Hematopoietic multipotent progenitor cell treated with erythropoietin and hydrocortisone succinate and interleukin-3 and kit ligand, for 4 days (in vitro differentiated cells): ENCODE measurements at regions not wholly inside any gene's neighbourhood (a gene's known extent, or its start where the extent isn't known, plus 50 kb on each side); places are given as distances from the start of the nearest gene placed in this dataset.

Source experiments
- DNase-seq: peaks from one replicate; pipeline ENCODE4 v3.0.0-alpha.2; 2015

- DNase-seq: no peak
These were observed 102.5 kb upstream of the PDZRN3 start for GRCh38 chr3:73727117-73727821.

- no peak for DNase-seq
These were observed 98.9 kb upstream of the PDZRN3 start for GRCh38 chr3:73723596-73723995.

GRCh38 chr3:73719861-73720260 is 95.1 kb upstream of the PDZRN3 start:
- DNase-seq: no peak

GRCh38 chr3:73719413-73719851 is 94.7 kb upstream of the PDZRN3 start:
- no peak for DNase-seq

- no peak for DNase-seq
These were observed 93.8 kb upstream of the PDZRN3 start for GRCh38 chr3:73718326-73719110.

- DNase-seq: no peak
These were observed 91.7 kb upstream of the PDZRN3 start for GRCh38 chr3:73716418-73716817.

- DNase-seq: no peak
These were observed 85.6 kb upstream of the PDZRN3 start for GRCh38 chr3:73710340-73710739.

GRCh38 chr3:73709712-73710111 is 85.0 kb upstream of the PDZRN3 start:
- no peak for DNase-seq

GRCh38 chr3:73708956-73709355 is 84.2 kb upstream of the PDZRN3 start:
- no peak for DNase-seq

GRCh38 chr3:73707772-73708171 is 83.0 kb upstream of the PDZRN3 start:
- no peak for DNase-seq

- DNase-seq: no peak
These were observed 82.0 kb upstream of the PDZRN3 start for GRCh38 chr3:73706771-73707170.

GRCh38 chr3:73705792-73706191 is 81.1 kb upstream of the PDZRN3 start:
- DNase-seq: no peak

- DNase-seq: no peak
These were observed 74.6 kb upstream of the PDZRN3 start for GRCh38 chr3:73699327-73699726.

GRCh38 chr3:73697020-73697419 is 72.3 kb upstream of the PDZRN3 start:
- DNase-seq: no peak

- no peak for DNase-seq
These were observed 71.1 kb upstream of the PDZRN3 start for GRCh38 chr3:73695841-73696240.

GRCh38 chr3:73694983-73695757 is 70.4 kb upstream of the PDZRN3 start:
- no peak for DNase-seq

GRCh38 chr3:73687106-73688004 is 62.6 kb upstream of the PDZRN3 start:
- DNase-seq: no peak

GRCh38 chr3:73685061-73685460 is 60.3 kb upstream of the PDZRN3 start:
- no peak for DNase-seq

GRCh38 chr3:73683706-73684105 is 59.0 kb upstream of the PDZRN3 start:
- DNase-seq: no peak

GRCh38 chr3:73681610-73682009 is 56.9 kb upstream of the PDZRN3 start:
- no peak for DNase-seq

- no peak for DNase-seq
These were observed 56.5 kb upstream of the PDZRN3 start for GRCh38 chr3:73681198-73681597.

- no peak for DNase-seq
These were observed 55.8 kb upstream of the PDZRN3 start for GRCh38 chr3:73680391-73681095.
